ENCODE measurements at regions not wholly inside any gene's neighbourhood (a gene's known extent, or its start where the extent isn't known, plus 50 kb on each side); places are given as distances from the start of the nearest gene placed in this dataset.

DNA sequence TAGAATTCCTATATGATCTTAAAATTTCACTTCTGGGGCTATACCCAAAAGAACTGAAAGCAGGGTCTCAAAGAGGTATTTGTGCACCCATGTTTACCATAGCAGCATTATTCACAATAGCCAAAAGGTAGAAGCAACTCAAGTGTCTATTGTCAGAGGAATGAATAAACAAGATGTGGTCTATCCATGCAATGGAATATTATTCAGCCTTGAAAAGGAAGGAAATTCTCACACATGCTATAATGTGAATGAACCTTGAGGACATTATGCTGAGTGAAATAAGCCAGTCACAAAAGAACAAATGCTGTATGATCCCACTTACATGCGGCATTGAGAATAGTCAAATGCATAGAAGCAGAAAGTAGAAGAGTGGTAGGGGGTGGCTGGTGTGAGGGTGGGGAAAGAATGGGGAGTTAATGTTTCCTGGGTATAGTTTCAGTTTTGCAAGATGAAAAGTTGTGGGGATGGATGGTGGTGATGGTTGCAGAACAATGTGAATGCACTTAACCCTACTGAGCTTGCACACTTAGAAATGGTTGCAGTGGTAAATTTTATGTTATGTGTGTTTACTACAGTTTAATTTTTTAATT is 122.4 kb downstream of the TOMM20 start:
- TF ChIP-seq POLR2AphosphoS5 (IDR thresholded peaks at IDR 0.05) (no peak), RAD21 (conservative IDR thresholded peaks at IDR 0.05) (no peak), EP300 (conservative IDR thresholded peaks at IDR 0.05; ENCODE audit: poor library complexity, severe bottlenecking) (no peak), EZH2 (IDR thresholded peaks at IDR 0.05; ENCODE audit: borderline replicate concordance, insufficient read depth, low read length, poor library complexity, severe bottlenecking) (no peak), TAF1 (IDR thresholded peaks at IDR 0.05; ENCODE audit: low read depth) (no peak), SMC3 (conservative IDR thresholded peaks at IDR 0.05; ENCODE audit: poor library complexity) (no peak)
- TF ChIP-seq, protein P1, sequence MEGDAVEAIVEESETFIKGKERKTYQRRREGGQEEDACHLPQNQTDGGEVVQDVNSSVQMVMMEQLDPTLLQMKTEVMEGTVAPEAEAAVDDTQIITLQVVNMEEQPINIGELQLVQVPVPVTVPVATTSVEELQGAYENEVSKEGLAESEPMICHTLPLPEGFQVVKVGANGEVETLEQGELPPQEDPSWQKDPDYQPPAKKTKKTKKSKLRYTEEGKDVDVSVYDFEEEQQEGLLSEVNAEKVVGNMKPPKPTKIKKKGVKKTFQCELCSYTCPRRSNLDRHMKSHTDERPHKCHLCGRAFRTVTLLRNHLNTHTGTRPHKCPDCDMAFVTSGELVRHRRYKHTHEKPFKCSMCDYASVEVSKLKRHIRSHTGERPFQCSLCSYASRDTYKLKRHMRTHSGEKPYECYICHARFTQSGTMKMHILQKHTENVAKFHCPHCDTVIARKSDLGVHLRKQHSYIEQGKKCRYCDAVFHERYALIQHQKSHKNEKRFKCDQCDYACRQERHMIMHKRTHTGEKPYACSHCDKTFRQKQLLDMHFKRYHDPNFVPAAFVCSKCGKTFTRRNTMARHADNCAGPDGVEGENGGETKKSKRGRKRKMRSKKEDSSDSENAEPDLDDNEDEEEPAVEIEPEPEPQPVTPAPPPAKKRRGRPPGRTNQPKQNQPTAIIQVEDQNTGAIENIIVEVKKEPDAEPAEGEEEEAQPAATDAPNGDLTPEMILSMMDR (IDR thresholded peaks at IDR 0.05; ENCODE audit: poor library complexity, severe bottlenecking) = no peak
- TF ChIP-seq, protein P2, sequence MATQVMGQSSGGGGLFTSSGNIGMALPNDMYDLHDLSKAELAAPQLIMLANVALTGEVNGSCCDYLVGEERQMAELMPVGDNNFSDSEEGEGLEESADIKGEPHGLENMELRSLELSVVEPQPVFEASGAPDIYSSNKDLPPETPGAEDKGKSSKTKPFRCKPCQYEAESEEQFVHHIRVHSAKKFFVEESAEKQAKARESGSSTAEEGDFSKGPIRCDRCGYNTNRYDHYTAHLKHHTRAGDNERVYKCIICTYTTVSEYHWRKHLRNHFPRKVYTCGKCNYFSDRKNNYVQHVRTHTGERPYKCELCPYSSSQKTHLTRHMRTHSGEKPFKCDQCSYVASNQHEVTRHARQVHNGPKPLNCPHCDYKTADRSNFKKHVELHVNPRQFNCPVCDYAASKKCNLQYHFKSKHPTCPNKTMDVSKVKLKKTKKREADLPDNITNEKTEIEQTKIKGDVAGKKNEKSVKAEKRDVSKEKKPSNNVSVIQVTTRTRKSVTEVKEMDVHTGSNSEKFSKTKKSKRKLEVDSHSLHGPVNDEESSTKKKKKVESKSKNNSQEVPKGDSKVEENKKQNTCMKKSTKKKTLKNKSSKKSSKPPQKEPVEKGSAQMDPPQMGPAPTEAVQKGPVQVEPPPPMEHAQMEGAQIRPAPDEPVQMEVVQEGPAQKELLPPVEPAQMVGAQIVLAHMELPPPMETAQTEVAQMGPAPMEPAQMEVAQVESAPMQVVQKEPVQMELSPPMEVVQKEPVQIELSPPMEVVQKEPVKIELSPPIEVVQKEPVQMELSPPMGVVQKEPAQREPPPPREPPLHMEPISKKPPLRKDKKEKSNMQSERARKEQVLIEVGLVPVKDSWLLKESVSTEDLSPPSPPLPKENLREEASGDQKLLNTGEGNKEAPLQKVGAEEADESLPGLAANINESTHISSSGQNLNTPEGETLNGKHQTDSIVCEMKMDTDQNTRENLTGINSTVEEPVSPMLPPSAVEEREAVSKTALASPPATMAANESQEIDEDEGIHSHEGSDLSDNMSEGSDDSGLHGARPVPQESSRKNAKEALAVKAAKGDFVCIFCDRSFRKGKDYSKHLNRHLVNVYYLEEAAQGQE (IDR thresholded peaks at IDR 0.05; ENCODE audit: borderline replicate concordance) = no peak

Measured in neural cell (in vitro differentiated cells).